HEK293 (cell line): ENCODE measurements at regions not wholly inside any gene's neighbourhood (a gene's known extent, or its start where the extent isn't known, plus 50 kb on each side); places are given as distances from the start of the nearest gene placed in this dataset.

Experiments
- CTCF ChIA-PET: fragments of 350-600 bp; formaldehyde crosslinking; extraction: SDS; loops from one replicate; lab custom pipeline; 2021; ENCODE audit warnings: antibody characterized with exemption; lab: Yijun Ruan, JAX
- POLR2A ChIA-PET: fragments of 300-600 bp; formaldehyde crosslinking; extraction: SDS; loops from one replicate; lab custom pipeline; 2020; ENCODE audit warnings: antibody characterized with exemption, inconsistent platforms; lab: Yijun Ruan, JAX
- H3K27ac ChIP-seq: fragments of 200-500 bp; sonication (Bioruptor generic); 2 replicates; pipeline ENCODE4 v1.5.1; 2014; ENCODE audit warnings: low read depth, low read length, control low read depth, inconsistent platforms; ENCODE audit errors: extremely low read depth
- H3K36me3 ChIP-seq, 2 experiments: fragments of 200-500 bp in 1 of 2; sonication (Bioruptor generic) in 1 of 2; 1 replicate in 1 of 2; 2 replicates in 1 of 2; pipeline ENCODE4 v1.5.1; 2014 to 2017; ENCODE audit warnings: inconsistent platforms in 2 of 2, low read length in 2 of 2; ENCODE audit not compliant: control insufficient read depth in 2 of 2, insufficient read depth in 1 of 2
- H3K4me1 ChIP-seq: fragments of 200-500 bp; sonication (Bioruptor generic); 2 replicates; pipeline ENCODE4 v1.5.1; 2014; ENCODE audit warnings: mild to moderate bottlenecking, low read length, inconsistent platforms; ENCODE audit not compliant: control insufficient read depth, insufficient read depth
- H3K4me3 ChIP-seq: 2 replicates; pipeline ENCODE4 v1.5.1; 2011; ENCODE audit warnings: low read depth, mild to moderate bottlenecking, control low read depth, low read length, moderate library complexity
- H3K9me3 ChIP-seq: fragments of 200-500 bp; sonication (Bioruptor generic); 2 replicates; pipeline ENCODE4 v1.5.1; 2014; ENCODE audit warnings: low read depth, low read length, inconsistent platforms; ENCODE audit not compliant: control insufficient read depth, insufficient read depth
- GLIS1 ChIP-seq: fragments of 450-650 bp; formaldehyde crosslinking; IDR thresholded peaks from 2 replicates; pipeline ENCODE4 v1.5.1; 2016; ENCODE audit warnings: missing biosample characterization, missing genetic modification characterization
- SP2 ChIP-seq: fragments of 450-650 bp; formaldehyde crosslinking; IDR thresholded peaks from 2 replicates; pipeline ENCODE4 v1.5.1; 2016; ENCODE audit warnings: missing biosample characterization, missing genetic modification characterization
- ZBTB1 ChIP-seq: fragments of 450-650 bp; formaldehyde crosslinking; IDR thresholded peaks from 2 replicates; pipeline ENCODE4 v1.5.1; 2016; ENCODE audit warnings: missing biosample characterization, missing genetic modification characterization
- ZFP3 ChIP-seq: fragments of 450-650 bp; formaldehyde crosslinking; IDR thresholded peaks from 2 replicates; pipeline ENCODE4 v1.5.1; 2016; ENCODE audit warnings: low read depth, missing biosample characterization, missing genetic modification characterization
- ZNF138 ChIP-seq: fragments of 450-650 bp; formaldehyde crosslinking; IDR thresholded peaks from 2 replicates; pipeline ENCODE4 v1.5.1; 2016; ENCODE audit warnings: missing biosample characterization, missing genetic modification characterization, borderline replicate concordance
- ZNF175 ChIP-seq: fragments of 450-650 bp; formaldehyde crosslinking; IDR thresholded peaks from 2 replicates; pipeline ENCODE4 v1.5.1; 2016; ENCODE audit warnings: missing biosample characterization, missing genetic modification characterization
- ZNF2 ChIP-seq: fragments of 450-650 bp; formaldehyde crosslinking; IDR thresholded peaks from 2 replicates; pipeline ENCODE4 v1.5.1; 2016; ENCODE audit warnings: missing biosample characterization, missing genetic modification characterization
- ZNF221 ChIP-seq: fragments of 450-650 bp; formaldehyde crosslinking; IDR thresholded peaks from 2 replicates; pipeline ENCODE4 v1.5.1; 2017; ENCODE audit warnings: missing biosample characterization, missing genetic modification characterization, borderline replicate concordance
- ZNF324 ChIP-seq: fragments of 450-650 bp; formaldehyde crosslinking; IDR thresholded peaks from 2 replicates; pipeline ENCODE4 v1.5.1; 2016; ENCODE audit warnings: missing biosample characterization, missing genetic modification characterization
- ZNF366 ChIP-seq: fragments of 450-650 bp; formaldehyde crosslinking; conservative IDR thresholded peaks from 2 replicates; pipeline ENCODE4 v1.5.1; 2016; ENCODE audit warnings: missing biosample characterization, missing genetic modification characterization
- ZNF549 ChIP-seq: fragments of 450-650 bp; IDR thresholded peaks from 2 replicates; pipeline ENCODE4 v1.5.1; 2018; ENCODE audit warnings: missing biosample characterization, missing genetic modification characterization, mild to moderate bottlenecking, inconsistent platforms, moderate library complexity
- ZNF558 ChIP-seq: fragments of 450-650 bp; formaldehyde crosslinking; IDR thresholded peaks from 2 replicates; pipeline ENCODE4 v1.5.1; 2016; ENCODE audit warnings: missing biosample characterization, missing genetic modification characterization
- ZNF560 ChIP-seq: fragments of 450-650 bp; formaldehyde crosslinking; IDR thresholded peaks from 2 replicates; pipeline ENCODE4 v1.5.1; 2017; ENCODE audit warnings: missing biosample characterization, missing genetic modification characterization, borderline replicate concordance
- ZNF701 ChIP-seq: fragments of 450-650 bp; formaldehyde crosslinking; IDR thresholded peaks from 2 replicates; pipeline ENCODE4 v1.5.1; 2016; ENCODE audit warnings: missing biosample characterization, missing genetic modification characterization
- ZXDB ChIP-seq: fragments of 450-650 bp; formaldehyde crosslinking; IDR thresholded peaks from 2 replicates; pipeline ENCODE4 v1.5.1; 2016; ENCODE audit warnings: missing biosample characterization, missing genetic modification characterization
- TF ChIP-seq, protein P1 (sequence below): fragments of 450-650 bp; formaldehyde crosslinking; IDR thresholded peaks from 2 replicates; pipeline ENCODE4 v1.5.1; 2017; ENCODE audit warnings: missing biosample characterization, missing genetic modification characterization
- TF ChIP-seq, protein P2 (sequence below): fragments of 450-650 bp; formaldehyde crosslinking; IDR thresholded peaks from 2 replicates; pipeline ENCODE4 v1.5.1; 2016; ENCODE audit warnings: missing biosample characterization, missing genetic modification characterization
- TF ChIP-seq, protein P3 (sequence below): fragments of 450-650 bp; formaldehyde crosslinking; IDR thresholded peaks from 2 replicates; pipeline ENCODE4 v1.5.1; 2016; ENCODE audit warnings: missing biosample characterization, missing genetic modification characterization
- TF ChIP-seq, protein P4 (sequence below): fragments of 450-650 bp; formaldehyde crosslinking; IDR thresholded peaks from 2 replicates; pipeline ENCODE4 v1.5.1; 2016; ENCODE audit warnings: missing biosample characterization, missing genetic modification characterization
- TF ChIP-seq, protein P5 (sequence below): fragments of 450-650 bp; formaldehyde crosslinking; IDR thresholded peaks from 2 replicates; pipeline ENCODE4 v1.5.1; 2016; ENCODE audit warnings: missing biosample characterization, missing genetic modification characterization
- TF ChIP-seq, protein P6 (sequence below): fragments of 450-650 bp; formaldehyde crosslinking; IDR thresholded peaks from 2 replicates; pipeline ENCODE4 v1.5.1; 2016; ENCODE audit warnings: missing biosample characterization, missing genetic modification characterization

DNA sequence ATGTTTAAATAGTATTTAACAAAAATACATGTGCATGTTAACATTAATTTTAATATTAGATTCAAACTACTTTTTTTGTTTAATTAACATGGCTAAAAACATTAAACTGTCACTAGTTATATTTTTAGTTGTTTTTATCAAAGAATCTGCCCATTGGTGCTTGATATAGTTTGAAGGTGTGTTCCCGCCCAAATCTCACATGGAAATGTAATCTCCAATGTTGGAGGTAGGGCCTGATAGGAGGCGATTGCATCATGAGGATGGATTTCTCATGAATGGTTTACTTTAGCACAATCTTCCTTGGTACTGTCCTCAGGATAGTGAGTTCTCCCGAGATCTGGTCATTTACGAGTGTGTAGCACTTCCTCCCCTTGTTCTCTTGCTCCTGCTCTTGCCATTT is 2459.4 kb downstream of the PCDH9 start (continued):
- no peak for TF ChIP-seq ZNF560 (tag by site-specific recombination)
- no peak for TF ChIP-seq ZNF221 (tag by site-specific recombination)
- TF ChIP-seq, protein P1, sequence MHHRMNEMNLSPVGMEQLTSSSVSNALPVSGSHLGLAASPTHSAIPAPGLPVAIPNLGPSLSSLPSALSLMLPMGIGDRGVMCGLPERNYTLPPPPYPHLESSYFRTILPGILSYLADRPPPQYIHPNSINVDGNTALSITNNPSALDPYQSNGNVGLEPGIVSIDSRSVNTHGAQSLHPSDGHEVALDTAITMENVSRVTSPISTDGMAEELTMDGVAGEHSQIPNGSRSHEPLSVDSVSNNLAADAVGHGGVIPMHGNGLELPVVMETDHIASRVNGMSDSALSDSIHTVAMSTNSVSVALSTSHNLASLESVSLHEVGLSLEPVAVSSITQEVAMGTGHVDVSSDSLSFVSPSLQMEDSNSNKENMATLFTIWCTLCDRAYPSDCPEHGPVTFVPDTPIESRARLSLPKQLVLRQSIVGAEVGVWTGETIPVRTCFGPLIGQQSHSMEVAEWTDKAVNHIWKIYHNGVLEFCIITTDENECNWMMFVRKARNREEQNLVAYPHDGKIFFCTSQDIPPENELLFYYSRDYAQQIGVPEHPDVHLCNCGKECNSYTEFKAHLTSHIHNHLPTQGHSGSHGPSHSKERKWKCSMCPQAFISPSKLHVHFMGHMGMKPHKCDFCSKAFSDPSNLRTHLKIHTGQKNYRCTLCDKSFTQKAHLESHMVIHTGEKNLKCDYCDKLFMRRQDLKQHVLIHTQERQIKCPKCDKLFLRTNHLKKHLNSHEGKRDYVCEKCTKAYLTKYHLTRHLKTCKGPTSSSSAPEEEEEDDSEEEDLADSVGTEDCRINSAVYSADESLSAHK (tag by site-specific recombination) = no peak
- TF ChIP-seq ZBTB1 (tag by site-specific recombination) = no peak
- TF ChIP-seq ZXDB (tag by site-specific recombination) = no peak
- TF ChIP-seq ZNF549 (tag by site-specific recombination) = no peak

DNA sequence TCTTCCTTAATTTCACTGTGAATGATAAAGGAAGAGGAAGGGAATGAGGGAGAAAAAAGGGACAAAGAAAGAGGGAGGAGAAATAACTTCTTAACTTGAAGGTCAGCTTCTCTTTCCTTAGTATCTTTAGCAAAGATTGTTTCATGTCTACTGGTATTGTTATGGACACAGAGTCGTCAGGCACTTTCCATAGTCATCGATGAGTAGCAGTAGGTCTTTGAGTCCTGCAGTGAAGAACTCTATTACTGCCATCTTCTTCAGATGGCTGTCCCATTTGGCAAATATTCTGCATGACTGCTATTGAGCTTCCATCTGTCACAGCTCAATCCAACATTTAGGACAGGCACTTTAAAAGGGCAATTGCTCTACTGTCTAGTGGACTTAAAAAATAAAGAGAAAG is 2463.1 kb downstream of the PCDH9 start:
- ChIA-PET CTCF (interaction anchor here (0.6 kb wide), 1 partner anchor 29 kb away, joined by 5 read pairs; no protein-coding TSS in a partner anchor), POLR2A (no interaction called here)
- TF ChIP-seq ZNF701 (tag by site-specific recombination) (no peak), SP2 (tag by site-specific recombination) (no peak), ZNF558 (no peak), ZNF175 (no peak), ZNF366 (no peak), GLIS1 (tag by site-specific recombination) (no peak), ZNF324 (tag by site-specific recombination) (no peak)
- TF ChIP-seq, protein P2, sequence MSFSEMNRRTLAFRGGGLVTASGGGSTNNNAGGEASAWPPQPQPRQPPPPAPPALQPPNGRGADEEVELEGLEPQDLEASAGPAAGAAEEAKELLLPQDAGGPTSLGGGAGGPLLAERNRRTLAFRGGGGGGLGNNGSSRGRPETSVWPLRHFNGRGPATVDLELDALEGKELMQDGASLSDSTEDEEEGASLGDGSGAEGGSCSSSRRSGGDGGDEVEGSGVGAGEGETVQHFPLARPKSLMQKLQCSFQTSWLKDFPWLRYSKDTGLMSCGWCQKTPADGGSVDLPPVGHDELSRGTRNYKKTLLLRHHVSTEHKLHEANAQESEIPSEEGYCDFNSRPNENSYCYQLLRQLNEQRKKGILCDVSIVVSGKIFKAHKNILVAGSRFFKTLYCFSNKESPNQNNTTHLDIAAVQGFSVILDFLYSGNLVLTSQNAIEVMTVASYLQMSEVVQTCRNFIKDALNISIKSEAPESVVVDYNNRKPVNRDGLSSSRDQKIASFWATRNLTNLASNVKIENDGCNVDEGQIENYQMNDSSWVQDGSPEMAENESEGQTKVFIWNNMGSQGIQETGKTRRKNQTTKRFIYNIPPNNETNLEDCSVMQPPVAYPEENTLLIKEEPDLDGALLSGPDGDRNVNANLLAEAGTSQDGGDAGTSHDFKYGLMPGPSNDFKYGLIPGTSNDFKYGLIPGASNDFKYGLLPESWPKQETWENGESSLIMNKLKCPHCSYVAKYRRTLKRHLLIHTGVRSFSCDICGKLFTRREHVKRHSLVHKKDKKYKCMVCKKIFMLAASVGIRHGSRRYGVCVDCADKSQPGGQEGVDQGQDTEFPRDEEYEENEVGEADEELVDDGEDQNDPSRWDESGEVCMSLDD = no peak
- TF ChIP-seq, protein P3, sequence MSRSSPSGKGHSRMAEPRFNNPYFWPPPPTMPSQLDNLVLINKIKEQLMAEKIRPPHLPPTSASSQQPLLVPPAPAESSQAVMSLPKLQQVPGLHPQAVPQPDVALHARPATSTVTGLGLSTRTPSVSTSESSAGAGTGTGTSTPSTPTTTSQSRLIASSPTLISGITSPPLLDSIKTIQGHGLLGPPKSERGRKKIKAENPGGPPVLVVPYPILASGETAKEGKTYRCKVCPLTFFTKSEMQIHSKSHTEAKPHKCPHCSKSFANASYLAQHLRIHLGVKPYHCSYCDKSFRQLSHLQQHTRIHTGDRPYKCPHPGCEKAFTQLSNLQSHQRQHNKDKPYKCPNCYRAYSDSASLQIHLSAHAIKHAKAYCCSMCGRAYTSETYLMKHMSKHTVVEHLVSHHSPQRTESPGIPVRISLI (tag by site-specific recombination) = no peak
- Histone ChIP-seq H3K4me3 (no peak overlapping the region), H3K27ac (no peak overlapping the region), H3K4me1 (no peaks in the 10 kb centered on the region), H3K9me3 (no peaks in the 10 kb centered on the region), H3K36me3 (no peaks in the 10 kb centered on the region)

DNA sequence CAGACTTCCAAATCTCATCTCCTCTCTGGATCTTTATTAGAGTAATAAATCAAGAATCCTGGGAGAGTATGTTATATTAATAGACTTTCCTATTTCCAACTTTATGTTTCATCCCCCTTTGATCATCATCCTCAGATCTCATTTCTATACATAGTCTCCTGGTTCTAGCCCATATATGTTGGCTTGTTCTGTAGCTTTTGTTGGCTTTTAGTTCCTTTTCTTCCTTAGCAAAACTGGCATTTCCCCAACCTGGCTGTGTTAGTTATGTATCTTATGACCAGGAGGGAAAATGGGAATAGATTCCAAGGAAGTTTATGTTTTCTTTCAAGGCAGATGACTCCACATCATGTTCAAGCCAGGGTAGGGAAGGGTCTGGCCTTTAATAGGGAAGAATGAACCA is 2464.5 kb downstream of the PCDH9 start:
- ChIA-PET POLR2A (no interaction called here), CTCF (no interaction called here)
- H3K4me3 ChIP-seq = no peak overlapping the region
- H3K9me3 ChIP-seq = no peaks in the 10 kb centered on the region
- H3K27ac ChIP-seq = no peak overlapping the region
- H3K4me1 ChIP-seq = no peaks in the 10 kb centered on the region
- no peaks in the 10 kb centered on the region for H3K36me3 ChIP-seq
- TF ChIP-seq, protein P4, sequence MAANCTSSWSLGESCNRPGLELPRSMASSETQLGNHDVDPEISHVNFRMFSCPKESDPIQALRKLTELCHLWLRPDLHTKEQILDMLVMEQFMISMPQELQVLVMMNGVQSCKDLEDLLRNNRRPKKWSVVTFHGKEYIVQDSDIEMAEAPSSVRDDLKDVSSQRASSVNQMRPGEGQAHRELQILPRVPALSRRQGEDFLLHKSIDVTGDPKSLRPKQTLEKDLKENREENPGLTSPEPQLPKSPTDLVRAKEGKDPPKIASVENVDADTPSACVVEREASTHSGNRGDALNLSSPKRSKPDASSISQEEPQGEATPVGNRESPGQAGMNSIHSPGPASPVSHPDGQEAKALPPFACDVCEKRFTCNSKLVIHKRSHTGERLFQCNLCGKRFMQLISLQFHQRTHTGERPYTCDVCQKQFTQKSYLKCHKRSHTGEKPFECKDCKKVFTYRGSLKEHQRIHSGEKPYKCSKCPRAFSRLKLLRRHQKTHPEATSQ (tag by site-specific recombination) = no peak
- TF ChIP-seq, protein P5, sequence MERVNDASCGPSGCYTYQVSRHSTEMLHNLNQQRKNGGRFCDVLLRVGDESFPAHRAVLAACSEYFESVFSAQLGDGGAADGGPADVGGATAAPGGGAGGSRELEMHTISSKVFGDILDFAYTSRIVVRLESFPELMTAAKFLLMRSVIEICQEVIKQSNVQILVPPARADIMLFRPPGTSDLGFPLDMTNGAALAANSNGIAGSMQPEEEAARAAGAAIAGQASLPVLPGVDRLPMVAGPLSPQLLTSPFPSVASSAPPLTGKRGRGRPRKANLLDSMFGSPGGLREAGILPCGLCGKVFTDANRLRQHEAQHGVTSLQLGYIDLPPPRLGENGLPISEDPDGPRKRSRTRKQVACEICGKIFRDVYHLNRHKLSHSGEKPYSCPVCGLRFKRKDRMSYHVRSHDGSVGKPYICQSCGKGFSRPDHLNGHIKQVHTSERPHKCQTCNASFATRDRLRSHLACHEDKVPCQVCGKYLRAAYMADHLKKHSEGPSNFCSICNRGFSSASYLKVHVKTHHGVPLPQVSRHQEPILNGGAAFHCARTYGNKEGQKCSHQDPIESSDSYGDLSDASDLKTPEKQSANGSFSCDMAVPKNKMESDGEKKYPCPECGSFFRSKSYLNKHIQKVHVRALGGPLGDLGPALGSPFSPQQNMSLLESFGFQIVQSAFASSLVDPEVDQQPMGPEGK (tag by site-specific recombination) = no peak
- TF ChIP-seq, protein P6, sequence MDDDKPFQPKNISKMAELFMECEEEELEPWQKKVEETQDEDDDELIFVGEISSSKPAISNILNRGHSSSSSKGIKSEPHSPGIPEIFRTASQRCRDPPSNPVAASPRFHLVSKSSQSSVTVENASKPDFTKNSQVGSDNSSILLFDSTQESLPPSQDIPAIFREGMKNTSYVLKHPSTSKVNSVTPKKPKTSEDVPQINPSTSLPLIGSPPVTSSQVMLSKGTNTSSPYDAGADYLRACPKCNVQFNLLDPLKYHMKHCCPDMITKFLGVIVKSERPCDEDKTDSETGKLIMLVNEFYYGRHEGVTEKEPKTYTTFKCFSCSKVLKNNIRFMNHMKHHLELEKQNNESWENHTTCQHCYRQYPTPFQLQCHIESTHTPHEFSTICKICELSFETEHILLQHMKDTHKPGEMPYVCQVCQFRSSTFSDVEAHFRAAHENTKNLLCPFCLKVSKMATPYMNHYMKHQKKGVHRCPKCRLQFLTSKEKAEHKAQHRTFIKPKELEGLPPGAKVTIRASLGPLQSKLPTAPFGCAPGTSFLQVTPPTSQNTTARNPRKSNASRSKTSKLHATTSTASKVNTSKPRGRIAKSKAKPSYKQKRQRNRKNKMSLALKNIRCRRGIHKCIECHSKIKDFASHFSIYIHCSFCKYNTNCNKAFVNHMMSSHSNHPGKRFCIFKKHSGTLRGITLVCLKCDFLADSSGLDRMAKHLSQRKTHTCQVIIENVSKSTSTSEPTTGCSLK (tag by site-specific recombination) = no peak
- no peak for TF ChIP-seq ZNF2 (tag by site-specific recombination)
- TF ChIP-seq ZFP3 = no peak
- TF ChIP-seq ZNF138 (tag by site-specific recombination) = no peak
- no peak for TF ChIP-seq ZNF549 (tag by site-specific recombination)
